ENCODE measurements at regions not wholly inside any gene's neighbourhood (a gene's known extent, or its start where the extent isn't known, plus 50 kb on each side); places are given as distances from the start of the nearest gene placed in this dataset.
"Not testable (repeated sequence)": the region's sequence is repeated elsewhere in the genome, so short reads cannot be mapped to it uniquely, and the experiment has no call there.

- no peaks in the 10 kb centered on the region for H3K9me3 ChIP-seq (ENCODE audit: insufficient read depth, low read length)
Observed at GRCh38 chr2:58336416-58336815, 95.3 kb upstream of the FANCL start.

GRCh38 chr2:58334414-58334813 lies 93.3 kb upstream of the FANCL start:
- Histone ChIP-seq H3K4me2 (ENCODE audit: low read depth, low read length, poor library complexity, severe bottlenecking) (no peak overlapping the region), H2AFZ (ENCODE audit: low read depth, low read length, severe bottlenecking) (no peak overlapping the region)

More at GRCh38 chr2:58336416-58336815, 95.3 kb upstream of the FANCL start:
- no peak for TF ChIP-seq EZH2phosphoT487 (conservative IDR thresholded peaks at IDR 0.05; ENCODE audit: low read length)
- TF ChIP-seq CTCF (IDR thresholded peaks at IDR 0.05; ENCODE audit: insufficient read depth, low read length, poor library complexity, severe bottlenecking): no peak
- no peak overlapping the region for H2AFZ ChIP-seq (ENCODE audit: low read depth, low read length, severe bottlenecking)
- H3K79me2 ChIP-seq (ENCODE audit: insufficient read depth, low read length): no peaks in the 10 kb centered on the region
- no peak overlapping the region for H3K9ac ChIP-seq (ENCODE audit: low read length)
- H3K9me2 ChIP-seq (replicated peaks; ENCODE audit: insufficient read depth, low read length): no peaks in the 10 kb centered on the region
- no peak overlapping the region for H3K4me2 ChIP-seq (ENCODE audit: low read depth, low read length, poor library complexity, severe bottlenecking)
- H3K4me3 ChIP-seq (ENCODE audit: insufficient read depth, low read length, poor library complexity, severe bottlenecking): no peak overlapping the region
- no peak overlapping the region for H3K27ac ChIP-seq (ENCODE audit: low read depth, low read length)
- no peaks in the 10 kb centered on the region for H4K20me1 ChIP-seq (ENCODE audit: low read depth, low read length)
- no peaks in the 10 kb centered on the region for H3F3A ChIP-seq (ENCODE audit: insufficient read depth)
- no peaks in the 10 kb centered on the region for H3K27me3 ChIP-seq (ENCODE audit: low read length)
- no peaks in the 10 kb centered on the region for H3K36me3 ChIP-seq (ENCODE audit: low read length)

GRCh38 chr2:58325296-58325895 lies 84.3 kb upstream of the FANCL start:
- H3K9me3 ChIP-seq (ENCODE audit: insufficient read depth, low read length); H3K79me2 ChIP-seq (ENCODE audit: insufficient read depth, low read length); H3K36me3 ChIP-seq (ENCODE audit: low read length); H3K27ac ChIP-seq (ENCODE audit: low read depth, low read length); H3K9me2 ChIP-seq (replicated peaks; ENCODE audit: insufficient read depth, low read length); H3K9ac ChIP-seq (ENCODE audit: low read length); H4K20me1 ChIP-seq (ENCODE audit: low read depth, low read length); H3K4me3 ChIP-seq (ENCODE audit: insufficient read depth, low read length, poor library complexity, severe bottlenecking); H2AFZ ChIP-seq (ENCODE audit: low read depth, low read length, severe bottlenecking); H3K4me2 ChIP-seq (ENCODE audit: low read depth, low read length, poor library complexity, severe bottlenecking); H3K27me3 ChIP-seq (ENCODE audit: low read length); H3F3A ChIP-seq (ENCODE audit: insufficient read depth): not testable (repeated sequence)

More at GRCh38 chr2:58334414-58334813, 93.3 kb upstream of the FANCL start:
- Histone ChIP-seq H3K9me3 (ENCODE audit: insufficient read depth, low read length) (no peaks in the 10 kb centered on the region), H3K27ac (ENCODE audit: low read depth, low read length) (no peak overlapping the region), H3K79me2 (ENCODE audit: insufficient read depth, low read length) (no peaks in the 10 kb centered on the region), H3K27me3 (ENCODE audit: low read length) (no peaks in the 10 kb centered on the region), H4K20me1 (ENCODE audit: low read depth, low read length) (no peaks in the 10 kb centered on the region), H3K4me3 (ENCODE audit: insufficient read depth, low read length, poor library complexity, severe bottlenecking) (no peak overlapping the region), H3K36me3 (ENCODE audit: low read length) (no peaks in the 10 kb centered on the region), H3F3A (ENCODE audit: insufficient read depth) (no peaks in the 10 kb centered on the region), H3K9ac (ENCODE audit: low read length) (no peak overlapping the region), H3K9me2 (replicated peaks; ENCODE audit: insufficient read depth, low read length) (no peaks in the 10 kb centered on the region)
- no peak for TF ChIP-seq EZH2phosphoT487 (conservative IDR thresholded peaks at IDR 0.05; ENCODE audit: low read length)
- no peak for TF ChIP-seq CTCF (IDR thresholded peaks at IDR 0.05; ENCODE audit: insufficient read depth, low read length, poor library complexity, severe bottlenecking)

- TF ChIP-seq CTCF (IDR thresholded peaks at IDR 0.05; ENCODE audit: insufficient read depth, low read length, poor library complexity, severe bottlenecking) (no peak), EZH2phosphoT487 (conservative IDR thresholded peaks at IDR 0.05; ENCODE audit: low read length) (no peak)
- no peak overlapping the region for H3K4me2 ChIP-seq (ENCODE audit: low read depth, low read length, poor library complexity, severe bottlenecking)
- H3K4me3 ChIP-seq (ENCODE audit: insufficient read depth, low read length, poor library complexity, severe bottlenecking): no peak overlapping the region
- no peak overlapping the region for H3K9ac ChIP-seq (ENCODE audit: low read length)
- H3K27ac ChIP-seq (ENCODE audit: low read depth, low read length): no peak overlapping the region
- no peaks in the 10 kb centered on the region for H3K27me3 ChIP-seq (ENCODE audit: low read length)
- H3K79me2 ChIP-seq (ENCODE audit: insufficient read depth, low read length): no peaks in the 10 kb centered on the region
- no peaks in the 10 kb centered on the region for H3K36me3 ChIP-seq (ENCODE audit: low read length)
- H3F3A ChIP-seq (ENCODE audit: insufficient read depth): no peaks in the 10 kb centered on the region
- no peaks in the 10 kb centered on the region for H3K9me2 ChIP-seq (replicated peaks; ENCODE audit: insufficient read depth, low read length)
- H4K20me1 ChIP-seq (ENCODE audit: low read depth, low read length): no peaks in the 10 kb centered on the region
- no peak overlapping the region for H2AFZ ChIP-seq (ENCODE audit: low read depth, low read length, severe bottlenecking)
- no peaks in the 10 kb centered on the region for H3K9me3 ChIP-seq (ENCODE audit: insufficient read depth, low read length)
Observed at GRCh38 chr2:58319481-58319880, 78.4 kb upstream of the FANCL start.

GRCh38 chr2:58318949-58319348 lies 77.8 kb upstream of the FANCL start:
- not testable (repeated sequence) for H3K36me3 ChIP-seq (ENCODE audit: low read length); H4K20me1 ChIP-seq (ENCODE audit: low read depth, low read length); H3K4me3 ChIP-seq (ENCODE audit: insufficient read depth, low read length, poor library complexity, severe bottlenecking); H3K9ac ChIP-seq (ENCODE audit: low read length); H3K9me3 ChIP-seq (ENCODE audit: insufficient read depth, low read length); H3F3A ChIP-seq (ENCODE audit: insufficient read depth); H3K9me2 ChIP-seq (replicated peaks; ENCODE audit: insufficient read depth, low read length); H3K27me3 ChIP-seq (ENCODE audit: low read length); H2AFZ ChIP-seq (ENCODE audit: low read depth, low read length, severe bottlenecking); H3K27ac ChIP-seq (ENCODE audit: low read depth, low read length); H3K4me2 ChIP-seq (ENCODE audit: low read depth, low read length, poor library complexity, severe bottlenecking); H3K79me2 ChIP-seq (ENCODE audit: insufficient read depth, low read length)
